ENCODE measurements at regions not wholly inside any gene's neighbourhood (a gene's known extent, or its start where the extent isn't known, plus 50 kb on each side); places are given as distances from the start of the nearest gene placed in this dataset.

DNA sequence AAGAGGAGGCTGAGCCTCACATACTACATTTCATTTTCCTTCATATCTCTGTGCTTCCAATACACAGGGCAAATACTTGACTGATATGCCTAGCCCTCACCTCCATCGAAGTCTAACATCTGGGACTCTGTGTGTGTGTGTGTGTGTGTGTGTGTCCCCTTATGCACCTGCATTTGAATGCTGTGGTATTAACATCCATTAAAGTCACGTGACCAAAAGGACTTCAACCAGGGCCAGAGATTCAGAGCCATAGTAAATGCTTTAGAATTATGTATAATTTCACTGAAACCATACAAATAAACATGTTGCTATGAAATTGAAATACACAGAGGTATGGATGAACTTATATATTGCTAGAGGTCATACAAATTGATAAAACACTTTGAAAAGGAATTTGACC is 165.8 kb upstream of the SEMA6D start:
- H2AFZ ChIP-seq (ENCODE audit: low read depth, low read length, severe bottlenecking) = no peak overlapping the region
- H3K27me3 ChIP-seq (ENCODE audit: low read length) = no peaks in the 10 kb centered on the region
- H3K4me2 ChIP-seq (ENCODE audit: low read depth, low read length, poor library complexity, severe bottlenecking) = no peak overlapping the region
- TF ChIP-seq, protein P1, sequence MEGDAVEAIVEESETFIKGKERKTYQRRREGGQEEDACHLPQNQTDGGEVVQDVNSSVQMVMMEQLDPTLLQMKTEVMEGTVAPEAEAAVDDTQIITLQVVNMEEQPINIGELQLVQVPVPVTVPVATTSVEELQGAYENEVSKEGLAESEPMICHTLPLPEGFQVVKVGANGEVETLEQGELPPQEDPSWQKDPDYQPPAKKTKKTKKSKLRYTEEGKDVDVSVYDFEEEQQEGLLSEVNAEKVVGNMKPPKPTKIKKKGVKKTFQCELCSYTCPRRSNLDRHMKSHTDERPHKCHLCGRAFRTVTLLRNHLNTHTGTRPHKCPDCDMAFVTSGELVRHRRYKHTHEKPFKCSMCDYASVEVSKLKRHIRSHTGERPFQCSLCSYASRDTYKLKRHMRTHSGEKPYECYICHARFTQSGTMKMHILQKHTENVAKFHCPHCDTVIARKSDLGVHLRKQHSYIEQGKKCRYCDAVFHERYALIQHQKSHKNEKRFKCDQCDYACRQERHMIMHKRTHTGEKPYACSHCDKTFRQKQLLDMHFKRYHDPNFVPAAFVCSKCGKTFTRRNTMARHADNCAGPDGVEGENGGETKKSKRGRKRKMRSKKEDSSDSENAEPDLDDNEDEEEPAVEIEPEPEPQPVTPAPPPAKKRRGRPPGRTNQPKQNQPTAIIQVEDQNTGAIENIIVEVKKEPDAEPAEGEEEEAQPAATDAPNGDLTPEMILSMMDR (IDR thresholded peaks at IDR 0.05; ENCODE audit: insufficient read depth, low read length, poor library complexity, severe bottlenecking) = no peak
- TF ChIP-seq EZH2phosphoT487 (conservative IDR thresholded peaks at IDR 0.05; ENCODE audit: low read length) = no peak
- H4K20me1 ChIP-seq (ENCODE audit: low read depth, low read length) = no peaks in the 10 kb centered on the region
- H3K4me3 ChIP-seq (ENCODE audit: insufficient read depth, low read length, poor library complexity, severe bottlenecking) = no peak overlapping the region
- H3K9ac ChIP-seq (ENCODE audit: low read length) = no peak overlapping the region
- no peaks in the 10 kb centered on the region for H3K9me2 ChIP-seq (replicated peaks; ENCODE audit: insufficient read depth, low read length)
- H3K36me3 ChIP-seq (ENCODE audit: low read length) = no peaks in the 10 kb centered on the region
- no peaks in the 10 kb centered on the region for H3K79me2 ChIP-seq (ENCODE audit: insufficient read depth, low read length)
- no peak overlapping the region for H3K27ac ChIP-seq (ENCODE audit: low read depth, low read length)
- H3K9me3 ChIP-seq (ENCODE audit: insufficient read depth, low read length) = no peaks in the 10 kb centered on the region
- no peaks in the 10 kb centered on the region for H3F3A ChIP-seq (ENCODE audit: insufficient read depth)

DNA sequence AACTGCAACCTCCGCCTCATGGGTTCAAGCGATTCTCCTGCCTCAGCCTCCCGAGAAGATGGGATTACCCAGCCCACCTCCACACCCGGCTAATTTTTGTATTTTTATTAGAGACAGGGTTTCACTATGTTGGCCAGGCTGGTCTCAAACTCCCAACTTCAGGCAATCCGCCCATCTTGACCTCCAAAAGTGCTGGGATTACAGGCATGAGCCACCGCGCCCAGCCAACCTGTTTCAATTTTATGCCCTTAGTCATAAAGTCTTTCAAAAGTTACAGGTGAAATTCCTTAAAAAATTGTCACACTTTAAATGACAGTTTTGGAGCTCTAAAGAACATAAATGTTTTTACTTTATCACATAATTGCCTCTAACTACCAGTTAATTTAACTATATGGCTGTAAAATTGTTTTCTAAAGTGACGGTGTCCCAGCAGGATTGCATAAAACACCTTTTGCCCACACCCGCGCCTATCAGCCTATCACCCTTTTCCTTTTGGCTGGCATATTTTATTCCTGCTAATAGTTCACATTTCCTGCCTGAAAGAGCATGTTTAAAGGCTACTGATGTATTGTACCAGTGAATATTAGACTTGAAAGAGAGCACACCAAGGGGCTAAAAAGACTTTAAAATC is 164.2 kb upstream of the SEMA6D start:
- Histone ChIP-seq H3K27me3 (ENCODE audit: low read length) (no peaks in the 10 kb centered on the region), H3K79me2 (ENCODE audit: insufficient read depth, low read length) (no peaks in the 10 kb centered on the region), H3K4me3 (ENCODE audit: insufficient read depth, low read length, poor library complexity, severe bottlenecking) (no peak overlapping the region), H3K4me2 (ENCODE audit: low read depth, low read length, poor library complexity, severe bottlenecking) (no peak overlapping the region), H3K9me2 (replicated peaks; ENCODE audit: insufficient read depth, low read length) (no peaks in the 10 kb centered on the region), H3K9me3 (ENCODE audit: insufficient read depth, low read length) (no peaks in the 10 kb centered on the region), H4K20me1 (ENCODE audit: low read depth, low read length) (no peaks in the 10 kb centered on the region), H3K27ac (ENCODE audit: low read depth, low read length) (no peak overlapping the region), H2AFZ (ENCODE audit: low read depth, low read length, severe bottlenecking) (no peak overlapping the region), H3F3A (ENCODE audit: insufficient read depth) (no peaks in the 10 kb centered on the region), H3K9ac (ENCODE audit: low read length) (no peak overlapping the region), H3K36me3 (ENCODE audit: low read length) (no peaks in the 10 kb centered on the region)
- TF ChIP-seq EZH2phosphoT487 (conservative IDR thresholded peaks at IDR 0.05; ENCODE audit: low read length) = no peak
- TF ChIP-seq, protein P1 (IDR thresholded peaks at IDR 0.05; ENCODE audit: insufficient read depth, low read length, poor library complexity, severe bottlenecking) = no peak

DNA sequence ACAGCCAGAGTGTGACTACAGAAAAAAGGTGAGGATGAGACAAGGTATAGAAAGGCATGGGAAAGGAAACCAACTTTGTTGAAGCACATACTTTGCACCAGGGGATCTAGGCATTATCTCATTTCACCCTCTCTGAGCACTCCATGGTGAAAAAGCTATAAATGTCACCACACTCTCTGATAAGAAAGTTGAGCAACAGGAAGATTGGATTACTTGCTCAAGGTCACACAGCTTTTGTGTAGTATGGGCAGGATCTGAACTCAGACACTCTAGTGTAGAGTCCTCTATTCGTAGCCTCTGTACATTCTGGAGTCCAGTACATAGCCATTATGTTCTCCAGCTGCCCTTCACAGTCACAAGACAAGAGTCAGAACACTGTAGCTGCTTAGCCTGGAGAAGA is 163.4 kb upstream of the SEMA6D start:
- Histone ChIP-seq H4K20me1 (ENCODE audit: low read depth, low read length) (no peaks in the 10 kb centered on the region), H3K27ac (ENCODE audit: low read depth, low read length) (no peak overlapping the region), H3K9me3 (ENCODE audit: insufficient read depth, low read length) (no peaks in the 10 kb centered on the region)

More for the DNA sequence above, 163.4 kb upstream of the SEMA6D start:
- Histone ChIP-seq H3F3A (ENCODE audit: insufficient read depth) (no peaks in the 10 kb centered on the region), H3K9ac (ENCODE audit: low read length) (no peak overlapping the region), H3K27me3 (ENCODE audit: low read length) (no peaks in the 10 kb centered on the region), H3K79me2 (ENCODE audit: insufficient read depth, low read length) (no peaks in the 10 kb centered on the region), H2AFZ (ENCODE audit: low read depth, low read length, severe bottlenecking) (no peak overlapping the region), H3K4me3 (ENCODE audit: insufficient read depth, low read length, poor library complexity, severe bottlenecking) (no peak overlapping the region), H3K9me2 (replicated peaks; ENCODE audit: insufficient read depth, low read length) (no peaks in the 10 kb centered on the region), H3K36me3 (ENCODE audit: low read length) (no peaks in the 10 kb centered on the region), H3K4me2 (ENCODE audit: low read depth, low read length, poor library complexity, severe bottlenecking) (no peak overlapping the region)
- TF ChIP-seq EZH2phosphoT487 (conservative IDR thresholded peaks at IDR 0.05; ENCODE audit: low read length) = no peak
- TF ChIP-seq, protein P1 (IDR thresholded peaks at IDR 0.05; ENCODE audit: insufficient read depth, low read length, poor library complexity, severe bottlenecking) = no peak

Data from SU-DHL-6 (cell line).